ENCODE measurements at regions not wholly inside any gene's neighbourhood (a gene's known extent, or its start where the extent isn't known, plus 50 kb on each side); places are given as distances from the start of the nearest gene placed in this dataset.

- DNase-seq (ENCODE audit: low read depth in 2 of 3, low spot score in 2 of 3), result no peak
Measured at GRCh38 chr5:42337143-42337542, 86.1 kb upstream of the GHR start.

- DNase-seq (ENCODE audit: low read depth in 2 of 3, low spot score in 2 of 3), result no peak
Measured at GRCh38 chr5:42337607-42338006, 85.6 kb upstream of the GHR start.

- no peak for DNase-seq (ENCODE audit: low read depth in 2 of 3, low spot score in 2 of 3)
Measured at GRCh38 chr5:42338136-42338535, 85.1 kb upstream of the GHR start.

GRCh38 chr5:42349163-42349562, 74.1 kb upstream of the GHR start:
- no peak for DNase-seq (ENCODE audit: low read depth in 2 of 3, low spot score in 2 of 3)

GRCh38 chr5:42351956-42352355, 71.3 kb upstream of the GHR start:
- DNase-seq (ENCODE audit: low read depth in 2 of 3, low spot score in 2 of 3), result no peak

- DNase-seq (ENCODE audit: low read depth in 2 of 3, low spot score in 2 of 3), result no peak
Measured at GRCh38 chr5:42360056-42360455, 63.2 kb upstream of the GHR start.

- no peak for DNase-seq (ENCODE audit: low read depth in 2 of 3, low spot score in 2 of 3)
Measured at GRCh38 chr5:42360616-42361314, 62.5 kb upstream of the GHR start.

GRCh38 chr5:42361315-42361688, 61.9 kb upstream of the GHR start:
- DNase-seq (ENCODE audit: low read depth in 2 of 3, low spot score in 2 of 3), result no peak

GRCh38 chr5:42366051-42366450, 57.2 kb upstream of the GHR start:
- DNase-seq (ENCODE audit: low read depth in 2 of 3, low spot score in 2 of 3), result no peak
